HepG2 (cell line): ENCODE measurements at regions not wholly inside any gene's neighbourhood (a gene's known extent, or its start where the extent isn't known, plus 50 kb on each side); places are given as distances from the start of the nearest gene placed in this dataset.

Source experiments
- ATAC-seq: fragments of 200-7000 bp; cut with Tn5 transposase; 3 replicates; pipeline ENCODE4 v1.9.1; 2020; ENCODE audit warnings: mild to moderate bottlenecking, moderate library complexity
- BruUV-seq: library from RNA; stranded (reverse); fragments of 400-500 nt; replicated peaks from 2 replicates; lab custom pipeline; 2021; lab: Mats Ljungman, UMichigan
- CTCF ChIA-PET: fragments of 300-600 bp; formaldehyde crosslinking; extraction: SDS; loops from one replicate; lab custom pipeline; 2021; ENCODE audit warnings: low total read pairs, inconsistent platforms, low intra/inter-chr PET ratio; lab: Yijun Ruan, JAX
- POLR2A ChIA-PET: fragments of 350-600 bp; sonication (Branson Sonifier 250); formaldehyde crosslinking; loops from one replicate; lab custom pipeline; 2020; ENCODE audit warnings: antibody characterized with exemption, inconsistent platforms; lab: Yijun Ruan, JAX
- DNase-seq: peaks from one replicate; pipeline ENCODE4 v3.0.0-alpha.2; 2015; ENCODE audit warnings: low spot score
- FAIRE-seq: peaks from 3 replicates; lab custom pipeline; 2011; peaks lifted over from hg19 to GRCh38; lab: Jason Lieb, UNC
- H2AFZ ChIP-seq: one replicate; pipeline ENCODE4 v1.6.1; 2011; ENCODE audit warnings: low read length, inconsistent platforms
- H3K27ac ChIP-seq: fragments of 300-600 bp; 3 replicates; pipeline ENCODE4 v1.8.0; 2011; ENCODE audit warnings: mixed run types, mild to moderate bottlenecking, mixed read lengths, low read length, inconsistent platforms; ENCODE audit not compliant: insufficient read depth; ENCODE audit errors: extremely low read length
- H3K27me3 ChIP-seq, 2 experiments: fragments of 200-600 bp in 1 of 2; 2 replicates in 1 of 2; 3 replicates in 1 of 2; pipeline versions ENCODE4 v1.6.0 to v1.8.0; 2011; ENCODE audit warnings: low read length in 2 of 2, mild to moderate bottlenecking in 2 of 2, moderate library complexity in 2 of 2, inconsistent platforms in 1 of 2; ENCODE audit not compliant: insufficient read depth in 2 of 2, control insufficient read depth in 1 of 2
- H3K36me3 ChIP-seq, 2 experiments: fragments of 200-600 bp in 1 of 2; replicated peaks in 1 of 2; 2 replicates in 1 of 2; 3 replicates in 1 of 2; pipeline versions ENCODE4 v1.5.1 to v1.8.0; 2011; ENCODE audit warnings: low read length in 2 of 2, inconsistent platforms in 1 of 2; ENCODE audit not compliant: insufficient read depth in 2 of 2, control insufficient read depth in 1 of 2
- H3K4me1 ChIP-seq: 2 replicates; pipeline ENCODE4 v1.5.1; 2012; ENCODE audit warnings: low read length, inconsistent platforms; ENCODE audit not compliant: insufficient read depth
- H3K4me2 ChIP-seq: 2 replicates; pipeline ENCODE4 v1.6.0; 2011; ENCODE audit warnings: low read depth, low read length, inconsistent platforms
- H3K4me3 ChIP-seq, 3 experiments: fragments of 200-600 bp in 1 of 3; sonication (generic), shearing (Covaris generic) in 1 of 3; replicated peaks in 1 of 3; 2 replicates each; pipeline ENCODE4 v1.5.1; 2011 to 2016; ENCODE audit warnings: low read length in 3 of 3, inconsistent platforms in 2 of 3, low read depth in 2 of 3, mild to moderate bottlenecking in 2 of 3, control low read depth in 1 of 3, mixed read lengths in 1 of 3; ENCODE audit not compliant: insufficient read depth in 1 of 3
- H3K79me2 ChIP-seq: one replicate; pipeline ENCODE4 v1.6.1; 2011; ENCODE audit warnings: low read length, inconsistent platforms; ENCODE audit not compliant: insufficient read depth
- H3K9ac ChIP-seq: 2 replicates; pipeline ENCODE4 v1.6.0; 2011; ENCODE audit warnings: mild to moderate bottlenecking, low read depth, low read length, inconsistent platforms; ENCODE audit not compliant: insufficient read depth
- H3K9me3 ChIP-seq: 2 replicates; pipeline ENCODE4 v1.5.1; 2012; ENCODE audit warnings: mild to moderate bottlenecking, low read length
- H4K20me1 ChIP-seq: 2 replicates; pipeline ENCODE4 v1.6.0; 2011; ENCODE audit warnings: inconsistent platforms, mild to moderate bottlenecking, low read length, moderate library complexity; ENCODE audit not compliant: insufficient read depth
- HNRNPUL1 ChIP-seq: fragments of 200-400 bp; formaldehyde crosslinking; IDR thresholded peaks from 2 replicates; pipeline ENCODE4 v1.6.1; 2017; ENCODE audit warnings: low read depth, mild to moderate bottlenecking, low read length, moderate library complexity
- KLF12 ChIP-seq: sonication (generic); formaldehyde crosslinking; IDR thresholded peaks from 2 replicates; pipeline ENCODE4 v1.4.0; 2020; ENCODE audit warnings: missing genetic modification reagents, borderline replicate concordance
- MAFF ChIP-seq: IDR thresholded peaks from 2 replicates; pipeline ENCODE4 v1.6.1; 2011; ENCODE audit warnings: low read depth, low read length, improper control_type of control experiment
- MAFK ChIP-seq, 2 experiments: IDR thresholded peaks in 1 of 2; conservative IDR thresholded peaks in 1 of 2; 2 replicates each; pipeline ENCODE4 v1.6.1; 2011; ENCODE audit warnings: improper control_type of control experiment in 2 of 2, low read length in 2 of 2
- NCOA1 ChIP-seq: sonication (generic); formaldehyde crosslinking; IDR thresholded peaks from 2 replicates; pipeline ENCODE4 v1.9.0; 2021; ENCODE audit warnings: missing genetic modification reagents
- PHB2 ChIP-seq: fragments of 450-650 bp; IDR thresholded peaks from 2 replicates; pipeline ENCODE4 v1.6.1; 2018; ENCODE audit not compliant: partially characterized antibody
- PHF20 ChIP-seq: sonication (generic); formaldehyde crosslinking; IDR thresholded peaks from 2 replicates; pipeline ENCODE4 v1.5.0; 2020; ENCODE audit warnings: mild to moderate bottlenecking, missing genetic modification reagents
- SOX13 ChIP-seq, 3 experiments: fragments of 450-650 bp in 1 of 3; sonication (generic) in 1 of 3; formaldehyde crosslinking in 1 of 3; IDR thresholded peaks in 2 of 3; conservative IDR thresholded peaks in 1 of 3; 2 replicates each; pipeline versions ENCODE4 v1.5.0 to v1.6.1; 2016 to 2020; ENCODE audit warnings: antibody characterized with exemption in 1 of 3, mild to moderate bottlenecking in 1 of 3, missing compliant biosample characterization in 1 of 3, missing genetic modification reagents in 1 of 3, moderate library complexity in 1 of 3
- TARDBP ChIP-seq: sonication (generic); formaldehyde crosslinking; IDR thresholded peaks from 2 replicates; pipeline ENCODE4 v1.8.0; 2022; ENCODE audit warnings: mild to moderate bottlenecking, missing genetic modification reagents
- TOPORS ChIP-seq: sonication (generic); formaldehyde crosslinking; IDR thresholded peaks from 2 replicates; pipeline ENCODE4 v1.8.0; 2023; ENCODE audit warnings: mild to moderate bottlenecking, missing genetic modification reagents
- TRIM22 ChIP-seq: fragments of 450-650 bp; IDR thresholded peaks from 2 replicates; pipeline ENCODE4 v1.6.1; 2017
- ZBTB33 ChIP-seq: sonication (generic); formaldehyde crosslinking; IDR thresholded peaks from 2 replicates; pipeline ENCODE4 v1.4.0; 2020; ENCODE audit warnings: missing genetic modification reagents
- ZNF660 ChIP-seq: sonication (generic); formaldehyde crosslinking; IDR thresholded peaks from 2 replicates; pipeline ENCODE4 v1.5.1; 2020; ENCODE audit warnings: mild to moderate bottlenecking, low read depth, missing genetic modification reagents, borderline replicate concordance
- WGBS: methylation state at CpG from one replicate; pipeline ENCODE4 v1.1.6; 2017; ENCODE audit warnings: low lambda C conversion rate; 5-methylcytosine and 5-hydroxymethylcytosine counted together
- in situ Hi-C: cut with HindIII; loops from 2 replicates; pipeline ENCODE4 v1.10.0; 2017; ENCODE audit warnings: low pct_unique_long_range_greater_than_20kb; ENCODE audit not compliant: extremely low pct_ligation_motif_present
- intact Hi-C: fragments of 100-400 bp; cut with micrococcal nuclease; formaldehyde crosslinking; loops from one replicate; pipeline ENCODE4 v1.10.0; 2022; ENCODE audit not compliant: unreplicated experiment
- TF ChIP-seq, protein P1 (sequence below): fragments of 450-650 bp; IDR thresholded peaks from 2 replicates; pipeline ENCODE4 v1.6.1; 2016
- TF ChIP-seq, protein P2 (sequence below): sonication (generic); formaldehyde crosslinking; IDR thresholded peaks from 2 replicates; pipeline ENCODE4 v1.4.0; 2020; ENCODE audit warnings: mild to moderate bottlenecking, missing genetic modification reagents

GRCh38 chrY:15779891-15780290 lies 1255.6 kb downstream of the NLGN4Y start:
- Histone ChIP-seq H3K4me3 (no peak overlapping the region), H3K79me2 (no peaks in the 10 kb centered on the region), H3K9me3 (peaks cover 60% of the 10 kb centered on the region; the same call in 1 of the 2 replicates), H4K20me1 (no peaks in the 10 kb centered on the region), H3K4me2 (no peak overlapping the region), H3K4me1 (no peaks in the 10 kb centered on the region), H2AFZ (no peak overlapping the region), H3K27ac (no peak overlapping the region), H3K36me3 (no peaks in the 10 kb centered on the region), H3K9ac (no peak overlapping the region), H3K27me3 (no peaks in the 10 kb centered on the region)
- ChIA-PET POLR2A (no interaction called here), CTCF (no interaction called here)
- peak; percentile 24 to 57; a peak in 3 of 4 replicates for TF ChIP-seq MAFK (conservative IDR thresholded peaks at IDR 0.05 in 1 of 2, IDR thresholded peaks at IDR 0.05 in 1 of 2; ENCODE audit: low read length in 2 of 2)
- no peak for TF ChIP-seq PHB2
- 0 out of 2 replicates have a peak, but pooled peaks have one; percentile 2 for TF ChIP-seq MAFF
- no peak for ATAC-seq
- DNase-seq, result no peak
- no peak for FAIRE-seq
- intact Hi-C loops, result no loop called here
- no TSS peak for BruUV-seq
- in situ Hi-C loops, result no loop called here

DNA sequence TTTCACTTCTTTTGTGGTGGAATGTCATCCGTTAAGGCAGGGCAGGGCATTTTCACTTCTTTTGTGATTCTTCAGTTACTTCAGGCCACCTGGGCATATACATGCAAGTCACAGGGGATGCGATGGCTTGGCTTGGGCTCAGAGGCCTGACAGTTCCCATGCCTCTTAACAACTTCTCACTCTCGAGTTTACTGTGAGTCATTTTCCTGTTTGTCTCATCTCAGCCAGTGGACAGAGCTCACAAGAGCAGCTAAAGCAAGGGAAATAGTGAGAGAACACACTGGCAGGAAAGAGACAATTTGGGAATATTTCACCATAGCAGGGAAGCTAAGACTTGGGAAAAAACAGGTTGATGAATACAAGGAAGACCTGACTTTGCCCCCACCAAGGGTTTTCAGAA lies 1275.7 kb downstream of the NLGN4Y start:
- Histone ChIP-seq H3K36me3 (no peaks in the 10 kb centered on the region), H3K4me3 (no peak overlapping the region), H3K79me2 (no peaks in the 10 kb centered on the region), H4K20me1 (no peaks in the 10 kb centered on the region), H3K27ac (no peak overlapping the region), H3K9me3 (peaks cover 24% of the 10 kb centered on the region; the same call in 1 of the 2 replicates), H3K4me1 (no peaks in the 10 kb centered on the region), H2AFZ (no peak overlapping the region), H3K27me3 (no peaks in the 10 kb centered on the region), H3K4me2 (no peak overlapping the region), H3K9ac (no peak overlapping the region)
- 50% methylated on average over 2 of the region's 3 CpGs for whole genome bisulfite sequencing
- intact Hi-C loops (no loop called here), in situ Hi-C loops (no loop called here)
- ChIA-PET POLR2A (no interaction called here), CTCF (no interaction called here)
- FAIRE-seq (no peak), ATAC-seq (no peak), DNase-seq (no peak)
- no TSS peak for BruUV-seq
- no peak for TF ChIP-seq ZBTB33 (CRISPR knock-in tag)
- TF ChIP-seq NCOA1 (CRISPR knock-in tag), result no peak
- TF ChIP-seq, protein P1, sequence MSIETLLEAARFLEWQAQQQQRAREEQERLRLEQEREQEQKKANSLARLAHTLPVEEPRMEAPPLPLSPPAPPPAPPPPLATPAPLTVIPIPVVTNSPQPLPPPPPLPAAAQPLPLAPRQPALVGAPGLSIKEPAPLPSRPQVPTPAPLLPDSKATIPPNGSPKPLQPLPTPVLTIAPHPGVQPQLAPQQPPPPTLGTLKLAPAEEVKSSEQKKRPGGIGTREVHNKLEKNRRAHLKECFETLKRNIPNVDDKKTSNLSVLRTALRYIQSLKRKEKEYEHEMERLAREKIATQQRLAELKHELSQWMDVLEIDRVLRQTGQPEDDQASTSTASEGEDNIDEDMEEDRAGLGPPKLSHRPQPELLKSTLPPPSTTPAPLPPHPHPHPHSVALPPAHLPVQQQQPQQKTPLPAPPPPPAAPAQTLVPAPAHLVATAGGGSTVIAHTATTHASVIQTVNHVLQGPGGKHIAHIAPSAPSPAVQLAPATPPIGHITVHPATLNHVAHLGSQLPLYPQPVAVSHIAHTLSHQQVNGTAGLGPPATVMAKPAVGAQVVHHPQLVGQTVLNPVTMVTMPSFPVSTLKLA, result no peak
- no peak for TF ChIP-seq PHF20 (CRISPR knock-in tag)
- no peak for TF ChIP-seq TRIM22
- TF ChIP-seq KLF12 (CRISPR knock-in tag), result no peak
- no peak for TF ChIP-seq TARDBP
- TF ChIP-seq, protein P2, sequence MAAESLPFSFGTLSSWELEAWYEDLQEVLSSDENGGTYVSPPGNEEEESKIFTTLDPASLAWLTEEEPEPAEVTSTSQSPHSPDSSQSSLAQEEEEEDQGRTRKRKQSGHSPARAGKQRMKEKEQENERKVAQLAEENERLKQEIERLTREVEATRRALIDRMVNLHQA (CRISPR knock-in tag), result no peak
- TF ChIP-seq HNRNPUL1, result no peak
- TF ChIP-seq ZNF660 (CRISPR knock-in tag), result no peak
- TF ChIP-seq SOX13 (IDR thresholded peaks at IDR 0.05), result no peak
- TF ChIP-seq SOX13 (CRISPR knock-in tag; conservative IDR thresholded peaks at IDR 0.05 in 1 of 2, IDR thresholded peaks at IDR 0.05 in 1 of 2), result no peak
- TF ChIP-seq TOPORS, result no peak
